ENCODE measurements at regions not wholly inside any gene's neighbourhood (a gene's known extent, or its start where the extent isn't known, plus 50 kb on each side); places are given as distances from the start of the nearest gene placed in this dataset.
"Not testable (repeated sequence)": the region's sequence is repeated elsewhere in the genome, so short reads cannot be mapped to it uniquely, and the experiment has no call there.

GRCh38 chr6:144624716-144625115 is 339.6 kb downstream of the UTRN start:
- DNase-seq = no peak

GRCh38 chr6:144630857-144631256 is 345.7 kb downstream of the UTRN start:
- DNase-seq = no peak

- DNase-seq = no peak
These were observed 347.1 kb downstream of the UTRN start for GRCh38 chr6:144632266-144632665.

GRCh38 chr6:144633886-144634285 is 348.8 kb downstream of the UTRN start:
- DNase-seq = no peak

GRCh38 chr6:144634371-144634770 is 349.2 kb downstream of the UTRN start:
- no peak for DNase-seq

GRCh38 chr6:144635051-144635450 is 349.9 kb downstream of the UTRN start:
- DNase-seq = no peak

GRCh38 chr6:144636025-144636424 is 350.9 kb downstream of the UTRN start:
- not testable (repeated sequence) for DNase-seq

GRCh38 chr6:144637541-144637940 is 352.4 kb downstream of the UTRN start:
- no peak for DNase-seq

- no peak for DNase-seq
These were observed 354.5 kb downstream of the UTRN start for GRCh38 chr6:144639654-144640053.

- DNase-seq = no peak
These were observed 356.2 kb downstream of the UTRN start for GRCh38 chr6:144641286-144641685.

GRCh38 chr6:144644776-144645175 is 359.6 kb downstream of the UTRN start:
- DNase-seq = no peak

- peak; percentile 30 for DNase-seq
These were observed 361.2 kb downstream of the UTRN start for GRCh38 chr6:144646093-144647056.

- DNase-seq = peak; percentile 31
These were observed 362.4 kb downstream of the UTRN start for GRCh38 chr6:144647406-144647964.

GRCh38 chr6:144647971-144648651 is 363.0 kb downstream of the UTRN start:
- no peak for DNase-seq

- DNase-seq = no peak
These were observed 363.9 kb downstream of the UTRN start for GRCh38 chr6:144649085-144649484.

- no peak for DNase-seq
These were observed 366.1 kb downstream of the UTRN start for GRCh38 chr6:144651234-144651633.

GRCh38 chr6:144652292-144652891 is 367.3 kb downstream of the UTRN start:
- DNase-seq = no peak

- no peak for DNase-seq
These were observed 368.9 kb downstream of the UTRN start for GRCh38 chr6:144653885-144654505.

- no peak for DNase-seq
These were observed 369.4 kb downstream of the UTRN start for GRCh38 chr6:144654506-144654905.

- no peak for DNase-seq
These were observed 370.2 kb downstream of the UTRN start for GRCh38 chr6:144655376-144655775.

- peak; percentile 46 for DNase-seq
These were observed 372.6 kb downstream of the UTRN start for GRCh38 chr6:144657691-144658090.
